Stomach (tissue), 4 donors: ENCODE measurements at regions not wholly inside any gene's neighbourhood (a gene's known extent, or its start where the extent isn't known, plus 50 kb on each side); places are given as distances from the start of the nearest gene placed in this dataset.

Experiments used
- EP300 ChIP-seq: sonication (generic); formaldehyde crosslinking; IDR thresholded peaks from one replicate; pipeline ENCODE4 v1.6.1; 2017; ENCODE audit warnings: antibody characterized with exemption
- POLR2A ChIP-seq, 4 donors: fragments of 450-650 bp; IDR thresholded peaks; one replicate each; pipeline ENCODE4 v1.6.1; 2016; ENCODE audit warnings: antibody characterized with exemption in 4 of 4, control low read depth in 2 of 4, mild to moderate bottlenecking in 1 of 4, moderate library complexity in 1 of 4
- POLR2AphosphoS5 ChIP-seq, 3 donors: sonication (generic); formaldehyde crosslinking; IDR thresholded peaks; one replicate each; pipeline ENCODE4 v1.6.1; 2016; ENCODE audit warnings: antibody characterized with exemption in 3 of 3
- TF ChIP-seq, protein P1 (sequence below), 7 experiments: fragments of 450-650 bp in 4 of 7; fragments of 200-600 bp in 3 of 7; sonication (generic) in 3 of 7; IDR thresholded peaks; one replicate each; pipeline ENCODE4 v1.5.1; 2016 to 2019; ENCODE audit warnings: antibody characterized with exemption in 7 of 7, control low read depth in 2 of 7, mild to moderate bottlenecking in 1 of 7

DNA sequence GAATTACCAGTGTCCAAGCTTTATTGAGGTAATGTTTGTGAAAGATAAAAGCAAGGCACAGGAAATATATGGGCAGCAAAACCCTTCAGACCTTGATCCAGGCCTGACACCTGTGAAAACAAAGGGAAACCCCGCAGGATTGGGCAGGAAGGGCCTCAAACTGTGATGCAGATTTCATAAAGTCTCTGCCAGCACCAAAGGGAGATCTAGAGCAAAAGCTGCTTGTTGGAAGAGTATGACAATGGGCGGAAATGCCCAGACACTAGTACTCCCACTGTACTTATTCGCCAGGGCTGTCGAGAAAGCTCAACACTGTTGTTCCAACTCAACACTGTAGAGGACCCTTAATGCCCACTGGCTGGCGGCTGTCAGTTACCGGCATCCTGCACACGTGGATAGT lies 207.9 kb downstream of the CD47 start:
- TF ChIP-seq, protein P1, sequence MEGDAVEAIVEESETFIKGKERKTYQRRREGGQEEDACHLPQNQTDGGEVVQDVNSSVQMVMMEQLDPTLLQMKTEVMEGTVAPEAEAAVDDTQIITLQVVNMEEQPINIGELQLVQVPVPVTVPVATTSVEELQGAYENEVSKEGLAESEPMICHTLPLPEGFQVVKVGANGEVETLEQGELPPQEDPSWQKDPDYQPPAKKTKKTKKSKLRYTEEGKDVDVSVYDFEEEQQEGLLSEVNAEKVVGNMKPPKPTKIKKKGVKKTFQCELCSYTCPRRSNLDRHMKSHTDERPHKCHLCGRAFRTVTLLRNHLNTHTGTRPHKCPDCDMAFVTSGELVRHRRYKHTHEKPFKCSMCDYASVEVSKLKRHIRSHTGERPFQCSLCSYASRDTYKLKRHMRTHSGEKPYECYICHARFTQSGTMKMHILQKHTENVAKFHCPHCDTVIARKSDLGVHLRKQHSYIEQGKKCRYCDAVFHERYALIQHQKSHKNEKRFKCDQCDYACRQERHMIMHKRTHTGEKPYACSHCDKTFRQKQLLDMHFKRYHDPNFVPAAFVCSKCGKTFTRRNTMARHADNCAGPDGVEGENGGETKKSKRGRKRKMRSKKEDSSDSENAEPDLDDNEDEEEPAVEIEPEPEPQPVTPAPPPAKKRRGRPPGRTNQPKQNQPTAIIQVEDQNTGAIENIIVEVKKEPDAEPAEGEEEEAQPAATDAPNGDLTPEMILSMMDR (IDR thresholded peaks at IDR 0.05): no peak
- no peak for TF ChIP-seq EP300
- no peak for TF ChIP-seq POLR2AphosphoS5 (IDR thresholded peaks at IDR 0.05)
- no peak for TF ChIP-seq POLR2A (IDR thresholded peaks at IDR 0.05)
